ENCODE measurements at regions not wholly inside any gene's neighbourhood (a gene's known extent, or its start where the extent isn't known, plus 50 kb on each side); places are given as distances from the start of the nearest gene placed in this dataset.

- TF ChIP-seq, protein P1, sequence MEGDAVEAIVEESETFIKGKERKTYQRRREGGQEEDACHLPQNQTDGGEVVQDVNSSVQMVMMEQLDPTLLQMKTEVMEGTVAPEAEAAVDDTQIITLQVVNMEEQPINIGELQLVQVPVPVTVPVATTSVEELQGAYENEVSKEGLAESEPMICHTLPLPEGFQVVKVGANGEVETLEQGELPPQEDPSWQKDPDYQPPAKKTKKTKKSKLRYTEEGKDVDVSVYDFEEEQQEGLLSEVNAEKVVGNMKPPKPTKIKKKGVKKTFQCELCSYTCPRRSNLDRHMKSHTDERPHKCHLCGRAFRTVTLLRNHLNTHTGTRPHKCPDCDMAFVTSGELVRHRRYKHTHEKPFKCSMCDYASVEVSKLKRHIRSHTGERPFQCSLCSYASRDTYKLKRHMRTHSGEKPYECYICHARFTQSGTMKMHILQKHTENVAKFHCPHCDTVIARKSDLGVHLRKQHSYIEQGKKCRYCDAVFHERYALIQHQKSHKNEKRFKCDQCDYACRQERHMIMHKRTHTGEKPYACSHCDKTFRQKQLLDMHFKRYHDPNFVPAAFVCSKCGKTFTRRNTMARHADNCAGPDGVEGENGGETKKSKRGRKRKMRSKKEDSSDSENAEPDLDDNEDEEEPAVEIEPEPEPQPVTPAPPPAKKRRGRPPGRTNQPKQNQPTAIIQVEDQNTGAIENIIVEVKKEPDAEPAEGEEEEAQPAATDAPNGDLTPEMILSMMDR (IDR thresholded peaks at IDR 0.05), result no peak
- TF ChIP-seq POLR2A (IDR thresholded peaks at IDR 0.05), result no peak
- TF ChIP-seq POLR2AphosphoS5 (IDR thresholded peaks at IDR 0.05), result no peak
- no peak for TF ChIP-seq EP300 (IDR thresholded peaks at IDR 0.05)
These were observed 1117.1 kb downstream of the KHDRBS2 start for GRCh38 chr6:61168878-61169277.
